Endodermal cell (in vitro differentiated cells): ENCODE measurements at regions not wholly inside any gene's neighbourhood (a gene's known extent, or its start where the extent isn't known, plus 50 kb on each side); places are given as distances from the start of the nearest gene placed in this dataset.

Source experiments
- DNase-seq: peaks from one replicate; pipeline ENCODE4 v3.0.0-alpha.2; 2017
- H3K27ac ChIP-seq: 2 replicates; pipeline ENCODE4 v1.5.1; 2013; ENCODE audit warnings: mild to moderate bottlenecking, low read depth, low read length, moderate library complexity
- H3K27me3 ChIP-seq: 2 replicates; pipeline ENCODE4 v1.6.1; 2013; ENCODE audit warnings: mild to moderate bottlenecking, low read length, moderate library complexity; ENCODE audit not compliant: insufficient read depth, control insufficient read depth, poor library complexity, severe bottlenecking
- H3K36me3 ChIP-seq: 2 replicates; pipeline ENCODE4 v1.7.0; 2013; ENCODE audit warnings: mild to moderate bottlenecking, low read length, moderate library complexity; ENCODE audit not compliant: control insufficient read depth, insufficient read depth
- H3K4me1 ChIP-seq: one replicate; pipeline ENCODE4 v1.7.0; 2013; ENCODE audit warnings: low read length; ENCODE audit not compliant: control insufficient read depth, insufficient read depth
- H3K4me3 ChIP-seq: 2 replicates; pipeline ENCODE4 v1.5.1; 2013; ENCODE audit warnings: mild to moderate bottlenecking, low read length, moderate library complexity
- H3K9ac ChIP-seq: 2 replicates; pipeline ENCODE4 v1.6.1; 2013; ENCODE audit warnings: mild to moderate bottlenecking, low read length, moderate library complexity; ENCODE audit not compliant: poor library complexity, severe bottlenecking; ENCODE audit errors: extremely low read depth
- H3K9me3 ChIP-seq: 2 replicates; pipeline ENCODE4 v1.6.1; 2013; ENCODE audit warnings: mild to moderate bottlenecking, low read length, moderate library complexity; ENCODE audit not compliant: control insufficient read depth
- H3K27ac Mint-ChIP-seq: 2 replicates; pipeline ENCODE4 v1.8.0; 2020; ENCODE audit warnings: mixed read lengths
- H3K27me3 Mint-ChIP-seq: 2 replicates; pipeline ENCODE4 v1.8.0; 2021; ENCODE audit warnings: mild to moderate bottlenecking, mixed read lengths; ENCODE audit not compliant: insufficient read depth
- H3K36me3 Mint-ChIP-seq: 2 replicates; pipeline ENCODE4 v1.8.0; 2020; ENCODE audit warnings: low read depth, mixed read lengths
- H3K4me1 Mint-ChIP-seq: 2 replicates; pipeline ENCODE4 v1.8.0; 2020; ENCODE audit warnings: mixed read lengths
- H3K4me3 Mint-ChIP-seq: 2 replicates; pipeline ENCODE4 v1.8.0; 2020; ENCODE audit warnings: mild to moderate bottlenecking, moderate library complexity, mixed read lengths
- H3K9me3 Mint-ChIP-seq: 2 replicates; pipeline ENCODE4 v1.8.0; 2020; ENCODE audit warnings: mild to moderate bottlenecking, mixed read lengths
- CTCF ChIP-seq: fragments of 200-600 bp; sonication (generic); conservative IDR thresholded peaks from 2 replicates; pipeline ENCODE4 v1.5.0; 2021; ENCODE audit warnings: antibody characterized with exemption, mild to moderate bottlenecking
- WGBS, 2 experiments: methylation state at CpG; one replicate each; pipeline versions ENCODE4 v1.1.5 to v1.1.7; 2013; ENCODE audit warnings: missing lambda C conversion rate in 2 of 2, mixed read lengths in 1 of 2; ENCODE audit not compliant: insufficient coverage in 1 of 2, insufficient read length in 1 of 2; 5-methylcytosine and 5-hydroxymethylcytosine counted together

- Mint-ChIP-seq H3K9me3 (no peaks in the 10 kb centered on the region), H3K4me3 (no peak overlapping the region), H3K36me3 (no peaks in the 10 kb centered on the region), H3K27ac (no peak overlapping the region), H3K4me1 (no peaks in the 10 kb centered on the region), H3K27me3 (peaks cover 17% of the 10 kb centered on the region)
- Histone ChIP-seq H3K27ac (no peak overlapping the region), H3K4me3 (no peak overlapping the region), H3K36me3 (no peaks in the 10 kb centered on the region), H3K9ac (no peak overlapping the region), H3K4me1 (no peaks in the 10 kb centered on the region), H3K9me3 (no peaks in the 10 kb centered on the region), H3K27me3 (peaks cover 2% of the 10 kb centered on the region)
- no peak for DNase-seq
- no peak for TF ChIP-seq CTCF
Observed at GRCh38 chr11:95385577-95385976, 154.6 kb upstream of the SESN3 start.

DNA sequence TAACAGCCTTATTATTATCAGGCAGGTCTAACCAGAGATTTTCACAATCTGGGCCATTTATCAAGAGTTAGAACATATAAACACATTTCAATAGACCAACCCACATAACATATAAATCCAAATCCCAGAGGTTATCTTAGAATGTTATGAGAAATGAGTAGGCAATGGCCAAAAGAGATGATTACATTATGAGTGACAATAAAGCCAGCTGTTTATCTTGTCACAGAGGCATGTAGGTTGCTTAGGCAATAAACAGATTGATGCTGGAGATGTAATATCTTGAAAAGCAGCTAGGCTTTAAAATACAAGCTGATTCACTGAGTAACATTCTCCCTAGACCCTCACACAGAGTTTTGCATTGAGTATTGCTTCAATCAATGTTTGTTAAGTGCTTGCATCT, 148.5 kb upstream of the SESN3 start:
- TF ChIP-seq CTCF, result no peak
- Mint-ChIP-seq H3K27me3 (peaks cover 14% of the 10 kb centered on the region), H3K4me3 (no peak overlapping the region), H3K27ac (no peak overlapping the region), H3K9me3 (no peaks in the 10 kb centered on the region), H3K4me1 (peaks cover 2% of the 10 kb centered on the region), H3K36me3 (no peaks in the 10 kb centered on the region)
- Histone ChIP-seq H3K9ac (no peak overlapping the region), H3K9me3 (no peaks in the 10 kb centered on the region), H3K4me1 (peaks cover 2% of the 10 kb centered on the region), H3K36me3 (no peaks in the 10 kb centered on the region), H3K27ac (no peak overlapping the region), H3K27me3 (no peaks in the 10 kb centered on the region), H3K4me3 (no peak overlapping the region)
- DNase-seq, result no peak

DNA sequence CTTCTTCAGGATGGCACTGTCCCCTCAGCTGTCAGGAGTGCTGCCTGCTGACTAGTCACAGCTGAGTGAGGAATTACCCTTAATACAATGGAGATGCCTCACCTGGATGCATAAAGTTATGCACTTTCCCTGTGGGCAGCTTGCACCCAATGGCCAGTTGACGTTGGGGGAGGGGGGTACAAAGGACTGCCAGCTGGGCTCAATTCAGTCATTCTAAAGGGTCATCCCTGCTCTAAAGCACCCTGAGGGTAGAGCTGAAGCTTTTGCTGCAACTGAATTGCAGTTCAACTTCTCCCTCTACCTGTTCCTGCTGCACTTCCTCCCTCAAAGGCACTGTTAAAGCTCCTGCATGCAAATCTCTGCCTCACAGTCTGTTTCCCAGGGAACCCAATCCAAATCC, 147.8 kb upstream of the SESN3 start:
- H3K9me3 Mint-ChIP-seq, result no peaks in the 10 kb centered on the region
- Histone ChIP-seq H3K4me3 (no peak overlapping the region), H3K9ac (no peak overlapping the region), H3K4me1 (peaks cover 2% of the 10 kb centered on the region), H3K36me3 (no peaks in the 10 kb centered on the region), H3K27ac (no peak overlapping the region), H3K27me3 (no peaks in the 10 kb centered on the region), H3K9me3 (no peaks in the 10 kb centered on the region)
- peaks cover 2% of the 10 kb centered on the region for H3K4me1 Mint-ChIP-seq
- H3K27me3 Mint-ChIP-seq, result peaks cover 16% of the 10 kb centered on the region
- H3K27ac Mint-ChIP-seq, result no peak overlapping the region
- no peaks in the 10 kb centered on the region for H3K36me3 Mint-ChIP-seq
- TF ChIP-seq CTCF, result no peak
- DNase-seq, result no peak
- 82% methylated on average over 1 of the region's 1 CpG; no CpG with 5 or more reads in 1 of the 2 experiments for WGBS, 2 experiments
- no peak overlapping the region for H3K4me3 Mint-ChIP-seq
